Spleen (tissue), 7 donors: ENCODE measurements at regions not wholly inside any gene's neighbourhood (a gene's known extent, or its start where the extent isn't known, plus 50 kb on each side); places are given as distances from the start of the nearest gene placed in this dataset.

Experiments used
- POLR2A ChIP-seq, 3 donors: fragments of 450-650 bp; IDR thresholded peaks; one replicate each; pipeline ENCODE4 v1.5.1; 2017; ENCODE audit warnings: antibody characterized with exemption in 3 of 3, mild to moderate bottlenecking in 1 of 3
- POLR2AphosphoS5 ChIP-seq, 3 donors: sonication (generic); formaldehyde crosslinking; IDR thresholded peaks; one replicate each; pipeline ENCODE4 v1.5.1; 2017; ENCODE audit warnings: antibody characterized with exemption in 3 of 3
- TF ChIP-seq, protein P1 (sequence below), 11 experiments: fragments of 200-600 bp in 7 of 11; fragments of 450-650 bp in 4 of 11; sonication (generic) in 4 of 11; IDR thresholded peaks in 8 of 11; conservative IDR thresholded peaks in 3 of 11; 1 replicate in 7 of 11; 2 replicates in 4 of 11; pipeline versions ENCODE4 v1.4.0 to v1.8.0; 2016 to 2021; ENCODE audit warnings: antibody characterized with exemption in 11 of 11, inconsistent platforms in 4 of 11, mild to moderate bottlenecking in 1 of 11
- donor health status: DM: no; HTN: no; CAD: no; lungs with moderate emphysema.
- donor health status: DM: no; HTN: no; CAD: no.
- donor health status: DM: no; HTN: no; CAD: no.

DNA sequence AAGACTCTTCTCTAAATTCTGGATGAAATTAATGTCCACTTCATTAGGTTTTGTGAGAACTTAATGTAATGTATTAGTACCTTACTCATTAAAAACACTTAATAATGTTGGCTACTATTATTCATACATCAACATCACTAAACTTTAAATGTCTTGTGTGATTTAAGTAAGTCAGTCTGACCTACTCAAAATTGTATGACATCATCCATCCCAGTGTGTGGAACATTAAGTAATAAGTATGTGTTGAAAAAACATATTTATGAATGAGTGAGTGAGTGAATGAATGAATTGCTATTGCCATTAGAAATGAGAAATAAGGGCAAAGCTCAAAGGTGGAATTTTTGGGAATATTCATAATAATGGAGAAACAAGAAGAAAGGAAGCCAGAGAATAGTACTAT lies 285.8 kb downstream of the HTR1B start:
- TF ChIP-seq, protein P1, sequence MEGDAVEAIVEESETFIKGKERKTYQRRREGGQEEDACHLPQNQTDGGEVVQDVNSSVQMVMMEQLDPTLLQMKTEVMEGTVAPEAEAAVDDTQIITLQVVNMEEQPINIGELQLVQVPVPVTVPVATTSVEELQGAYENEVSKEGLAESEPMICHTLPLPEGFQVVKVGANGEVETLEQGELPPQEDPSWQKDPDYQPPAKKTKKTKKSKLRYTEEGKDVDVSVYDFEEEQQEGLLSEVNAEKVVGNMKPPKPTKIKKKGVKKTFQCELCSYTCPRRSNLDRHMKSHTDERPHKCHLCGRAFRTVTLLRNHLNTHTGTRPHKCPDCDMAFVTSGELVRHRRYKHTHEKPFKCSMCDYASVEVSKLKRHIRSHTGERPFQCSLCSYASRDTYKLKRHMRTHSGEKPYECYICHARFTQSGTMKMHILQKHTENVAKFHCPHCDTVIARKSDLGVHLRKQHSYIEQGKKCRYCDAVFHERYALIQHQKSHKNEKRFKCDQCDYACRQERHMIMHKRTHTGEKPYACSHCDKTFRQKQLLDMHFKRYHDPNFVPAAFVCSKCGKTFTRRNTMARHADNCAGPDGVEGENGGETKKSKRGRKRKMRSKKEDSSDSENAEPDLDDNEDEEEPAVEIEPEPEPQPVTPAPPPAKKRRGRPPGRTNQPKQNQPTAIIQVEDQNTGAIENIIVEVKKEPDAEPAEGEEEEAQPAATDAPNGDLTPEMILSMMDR (IDR thresholded peaks at IDR 0.05 in 8 of 11, conservative IDR thresholded peaks at IDR 0.05 in 3 of 11) = no peak
- TF ChIP-seq POLR2AphosphoS5 (IDR thresholded peaks at IDR 0.05) (no peak), POLR2A (IDR thresholded peaks at IDR 0.05) (no peak)
